Myocyte (in vitro differentiated cells): ENCODE measurements at regions not wholly inside any gene's neighbourhood (a gene's known extent, or its start where the extent isn't known, plus 50 kb on each side); places are given as distances from the start of the nearest gene placed in this dataset.

Source experiments
- DNase-seq: peaks from one replicate; pipeline ENCODE4 v3.0.0-alpha.2; 2012; ENCODE audit warnings: low read depth

DNA sequence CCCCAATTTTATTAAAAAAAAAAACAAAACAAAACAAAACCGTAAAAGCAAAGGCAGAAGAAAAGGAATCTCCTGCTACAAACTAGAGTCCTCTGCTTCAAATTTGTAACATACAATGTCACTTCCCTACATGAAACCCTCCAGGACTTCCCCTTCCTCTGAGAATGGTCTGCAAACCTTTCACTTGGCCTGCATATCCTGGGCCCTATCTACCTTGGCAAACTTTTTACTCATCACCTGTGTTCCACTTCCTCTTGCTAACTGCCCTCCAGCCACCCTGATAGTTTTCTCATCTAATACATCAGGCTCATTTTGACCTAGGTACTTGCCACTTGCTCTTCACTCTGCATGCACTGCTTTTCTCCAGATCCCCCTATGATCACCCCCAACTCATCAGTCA, 255.5 kb downstream of the ETAA1 start:
- DNase-seq: no peak

DNA sequence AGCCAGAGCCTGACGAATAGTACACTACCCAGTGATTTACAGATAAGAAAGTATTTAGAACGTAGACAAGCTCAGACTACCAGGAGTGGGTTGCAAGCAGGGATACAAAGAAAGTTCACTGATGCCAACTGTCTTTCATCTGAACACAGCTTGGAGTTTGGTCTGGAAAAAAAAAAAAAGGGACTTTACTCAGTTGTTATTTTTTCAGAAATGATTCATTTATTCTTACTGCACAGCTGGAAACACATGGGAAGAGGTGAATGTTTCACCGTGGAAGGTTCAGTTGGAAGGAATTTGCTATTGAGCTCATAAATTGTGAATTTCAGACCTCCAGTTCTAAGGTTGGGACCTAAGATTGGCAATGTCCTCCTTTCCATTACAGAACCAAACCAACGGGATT, 259.7 kb downstream of the ETAA1 start:
- no peak for DNase-seq

DNA sequence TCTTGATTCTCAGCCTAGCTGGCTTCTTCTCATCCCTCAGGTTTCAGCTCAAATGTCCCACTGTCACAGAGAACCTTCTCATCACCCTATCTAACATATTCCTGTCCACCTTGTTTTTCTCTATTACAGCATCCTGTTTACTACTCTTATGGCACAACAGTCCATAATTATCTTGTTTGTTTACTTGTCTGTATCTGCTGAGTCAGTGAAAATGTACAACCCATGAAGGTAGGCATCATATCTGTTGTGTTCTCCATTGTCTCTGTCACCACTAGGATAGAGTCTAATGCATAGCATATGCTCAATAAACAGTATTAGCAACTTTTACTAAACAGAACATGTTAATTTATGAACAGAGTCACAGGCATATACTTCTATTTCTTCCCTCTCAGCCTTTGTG, 261.7 kb downstream of the ETAA1 start:
- no peak for DNase-seq

DNA sequence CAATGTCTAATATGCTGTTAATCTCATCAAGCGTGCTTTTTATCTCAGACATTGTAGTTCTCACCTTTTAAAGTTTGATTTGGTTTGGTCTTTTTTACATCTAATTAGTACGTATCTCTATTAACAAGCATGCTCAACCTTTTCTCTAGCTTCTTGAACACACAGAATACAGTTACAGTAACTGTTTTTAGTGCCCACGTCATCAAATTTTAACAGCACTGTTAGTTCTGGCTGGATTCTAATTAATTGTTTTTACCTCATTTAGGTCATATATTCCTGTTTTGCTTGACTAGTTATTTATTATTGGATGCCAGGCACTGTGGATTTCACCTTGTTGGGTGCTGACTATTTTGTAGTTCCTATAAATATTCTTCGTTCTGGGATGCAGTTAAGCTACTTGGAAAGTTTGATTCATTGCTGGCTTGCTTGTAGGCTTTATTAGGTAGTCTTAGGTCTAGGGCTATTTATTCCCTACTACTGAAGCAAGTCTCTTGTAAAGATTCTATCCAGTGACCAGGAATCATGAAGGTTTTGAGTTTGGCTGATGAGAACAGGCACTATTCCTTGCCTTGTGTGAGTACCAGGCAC, 263.0 kb downstream of the ETAA1 start:
- DNase-seq: no peak

DNA sequence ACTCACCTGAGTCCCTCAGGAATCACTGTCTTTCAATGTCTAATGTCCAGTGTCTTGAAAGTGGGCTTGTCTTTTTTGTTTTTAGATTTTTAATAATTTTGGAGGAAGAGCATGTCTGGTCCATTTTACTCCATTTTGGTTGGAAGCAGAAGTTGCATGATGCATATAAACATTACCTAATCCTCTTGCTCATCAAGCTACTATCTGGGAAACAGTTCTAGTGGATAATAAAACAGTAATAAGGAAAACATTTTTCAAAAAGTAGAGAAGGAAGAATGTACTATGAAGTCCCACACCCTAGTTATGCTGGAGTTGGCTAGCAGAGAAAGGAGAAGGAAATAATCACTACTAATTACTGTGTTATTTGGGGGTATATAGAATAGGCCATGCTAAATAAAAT, 263.7 kb downstream of the ETAA1 start:
- DNase-seq: no peak

DNA sequence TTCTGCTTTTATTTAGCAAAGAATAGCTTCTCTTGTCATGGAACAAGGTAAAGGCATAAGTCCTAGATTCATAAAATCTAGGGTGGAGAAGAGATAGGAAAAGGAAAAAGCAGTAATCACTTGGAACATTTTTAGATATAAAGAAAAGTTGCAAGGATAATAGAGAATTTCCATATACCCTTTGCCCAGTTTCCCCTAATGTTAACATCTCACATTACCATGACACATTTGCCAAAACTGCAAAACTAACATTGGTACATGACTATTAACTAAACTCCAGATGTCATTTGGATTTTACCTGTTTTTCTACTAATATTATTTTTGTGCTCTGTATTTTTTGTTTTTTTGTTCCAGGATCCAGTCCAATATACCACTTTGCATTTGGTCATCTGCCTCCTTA, 265.1 kb downstream of the ETAA1 start:
- DNase-seq: no peak

DNA sequence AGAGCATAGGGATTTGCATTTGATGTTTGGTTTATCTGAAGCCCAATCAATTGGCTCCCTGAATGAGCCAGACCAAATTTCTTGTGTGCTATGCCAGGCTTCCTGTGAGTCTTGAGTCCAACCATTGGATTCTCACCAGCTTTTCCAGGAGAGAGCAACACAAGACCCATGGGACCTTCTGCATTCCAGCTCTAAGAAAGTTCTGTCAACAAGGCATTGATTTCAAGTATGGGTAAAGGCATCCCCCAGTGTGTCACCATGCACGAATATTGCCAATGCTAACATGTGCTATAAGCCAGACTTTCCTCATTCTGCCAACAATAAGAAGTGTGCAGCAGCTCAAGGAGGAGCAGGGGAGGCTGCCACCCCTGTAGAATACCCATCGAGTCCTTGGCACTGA, 266.6 kb downstream of the ETAA1 start:
- DNase-seq: no peak

DNA sequence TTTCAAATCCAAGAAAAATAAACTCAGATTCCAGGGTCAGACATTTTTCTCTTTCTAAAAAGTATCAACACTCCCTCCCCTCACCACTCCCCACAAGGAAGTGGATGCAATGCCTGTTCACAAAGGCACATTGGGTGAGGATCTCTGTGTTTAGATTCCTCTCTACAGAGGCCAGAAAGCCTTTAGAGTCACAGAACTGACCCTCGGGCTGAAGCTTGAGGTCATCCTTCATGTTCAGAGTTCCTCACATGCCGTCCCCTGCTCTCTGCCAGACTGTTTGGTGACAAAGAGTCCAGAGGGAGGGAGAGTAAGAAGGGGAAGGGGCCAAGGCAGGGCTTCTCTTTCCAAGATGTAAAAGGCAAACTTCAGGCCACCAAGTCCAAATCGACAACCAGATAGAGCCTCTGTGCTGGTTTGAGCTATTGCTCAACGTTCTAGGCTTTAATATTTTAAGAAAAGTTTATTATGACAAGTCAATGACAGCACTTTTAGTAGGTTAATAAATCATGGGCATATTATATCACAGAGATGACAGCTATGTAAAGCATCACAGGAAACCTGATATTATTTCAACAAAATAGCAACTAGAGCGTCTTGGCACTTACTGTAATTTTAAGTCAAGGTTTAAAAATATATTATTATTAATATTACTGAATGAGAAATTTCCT, 269.4 kb downstream of the ETAA1 start:
- DNase-seq: no peak

DNA sequence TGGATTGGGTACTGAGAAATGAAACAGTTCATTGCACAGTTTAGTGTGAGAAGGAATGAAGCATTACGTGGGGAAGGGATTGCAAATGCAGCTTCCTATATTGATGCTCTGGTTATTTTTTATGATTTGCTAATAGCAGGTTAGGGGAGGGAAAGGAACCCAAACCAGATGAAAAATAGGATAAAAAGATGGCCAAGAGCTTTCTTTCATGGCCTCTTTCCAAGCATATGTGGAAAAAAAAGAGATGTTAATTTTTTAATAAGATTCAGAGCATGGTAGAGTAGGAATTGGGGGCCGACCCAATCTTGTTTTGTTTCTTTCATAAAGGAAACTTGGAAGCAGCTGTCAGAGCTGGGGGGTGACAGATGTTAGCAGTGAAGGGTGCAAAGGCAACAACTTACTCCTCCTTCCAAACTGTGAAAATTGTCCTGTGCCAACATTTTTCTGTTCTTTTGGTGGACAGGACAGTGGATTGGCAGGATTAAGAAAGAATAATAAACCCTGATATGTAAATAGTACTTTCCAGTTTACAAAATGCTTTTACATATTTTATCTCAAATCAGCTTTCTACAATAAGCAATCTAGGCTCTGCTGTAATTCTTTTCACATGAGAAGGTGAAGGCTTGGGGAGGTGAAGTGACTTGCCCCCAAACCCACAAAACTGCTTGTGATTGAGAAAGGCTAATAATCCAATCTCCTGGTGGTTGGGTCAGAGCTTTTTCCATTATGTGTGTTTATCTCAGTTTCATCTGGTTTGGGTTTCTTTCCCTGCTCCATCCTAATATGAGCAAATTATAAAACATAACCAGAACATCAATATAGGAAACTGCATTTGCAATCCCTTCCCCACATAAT, 270.1 kb downstream of the ETAA1 start:
- no peak for DNase-seq

DNA sequence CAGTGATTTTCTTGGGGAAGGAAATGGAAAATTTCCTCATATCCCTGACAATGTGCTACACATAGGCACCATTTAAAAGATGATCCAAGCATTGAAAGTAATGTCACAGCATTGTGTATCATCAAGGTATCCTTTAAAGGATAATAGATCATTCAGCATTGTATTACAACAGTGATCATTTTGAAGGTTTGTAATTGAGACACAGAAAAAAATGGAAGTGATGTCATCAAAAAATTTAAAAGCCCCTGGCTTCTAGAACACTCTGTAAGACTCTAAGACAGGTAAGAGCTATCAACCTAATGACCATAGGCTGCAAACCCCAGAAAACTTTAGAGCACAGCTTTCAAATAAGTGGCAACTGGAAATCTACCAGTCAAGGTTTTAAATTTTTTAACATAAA, 271.4 kb downstream of the ETAA1 start:
- DNase-seq: no peak

DNA sequence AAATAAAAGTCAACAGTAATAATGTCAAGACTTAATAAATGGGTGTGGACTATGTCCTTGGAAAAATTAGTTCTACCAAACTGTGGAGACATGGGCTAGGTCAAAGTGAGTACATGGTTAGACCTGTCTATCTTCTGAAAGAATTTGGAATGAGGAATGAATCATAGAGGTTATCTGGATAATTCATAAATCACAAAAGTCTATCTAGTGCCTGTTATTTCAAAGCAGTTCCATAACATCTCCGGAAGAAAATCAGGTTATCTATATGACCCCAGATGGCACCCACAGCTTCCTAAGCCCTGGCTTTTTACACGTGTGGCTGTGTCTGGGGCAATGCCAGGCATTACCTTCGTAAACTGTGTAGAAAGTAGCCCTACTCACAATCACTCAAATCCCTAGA, 272.0 kb downstream of the ETAA1 start:
- DNase-seq: no peak

DNA sequence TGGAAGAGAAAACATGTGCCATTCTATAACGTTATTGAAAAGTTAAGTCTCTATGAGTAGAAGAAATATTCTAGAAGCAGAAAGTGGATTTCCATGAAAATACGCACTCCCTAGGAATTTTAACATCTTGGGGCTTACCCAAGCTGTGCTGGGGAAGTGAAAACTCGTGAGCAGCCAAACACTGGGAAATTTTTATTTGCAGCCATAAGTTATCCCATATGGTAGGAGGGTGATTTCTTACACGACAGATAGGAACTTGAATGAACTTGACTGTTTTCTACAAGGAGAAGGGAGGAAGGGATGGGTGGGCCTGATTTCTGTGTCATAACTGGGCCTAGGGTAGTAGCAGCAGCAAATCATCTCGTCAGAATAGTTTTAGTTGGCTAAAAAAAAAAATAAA, 272.6 kb downstream of the ETAA1 start:
- DNase-seq: no peak

DNA sequence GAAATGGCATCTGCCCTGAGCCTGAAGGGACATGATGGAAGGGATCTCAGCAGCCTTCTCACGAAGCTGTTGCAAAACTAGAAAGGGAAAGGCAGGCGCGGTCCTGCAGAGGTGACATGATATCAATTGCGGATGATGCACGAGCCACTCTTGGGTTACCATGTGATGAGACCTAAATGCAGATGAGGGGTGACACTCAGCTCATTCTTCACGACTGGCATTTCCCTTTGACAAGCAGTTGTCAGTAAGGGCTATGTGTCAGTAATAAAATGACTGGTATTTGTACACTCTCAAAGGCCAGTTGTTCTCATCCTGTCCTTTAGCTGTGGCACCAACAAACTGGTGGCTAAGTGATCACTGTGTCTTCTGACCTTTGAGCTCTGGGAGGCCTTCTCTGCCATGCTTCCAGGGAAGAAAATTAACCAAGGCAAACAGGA, 273.6 kb downstream of the ETAA1 start:
- DNase-seq: no peak

DNA sequence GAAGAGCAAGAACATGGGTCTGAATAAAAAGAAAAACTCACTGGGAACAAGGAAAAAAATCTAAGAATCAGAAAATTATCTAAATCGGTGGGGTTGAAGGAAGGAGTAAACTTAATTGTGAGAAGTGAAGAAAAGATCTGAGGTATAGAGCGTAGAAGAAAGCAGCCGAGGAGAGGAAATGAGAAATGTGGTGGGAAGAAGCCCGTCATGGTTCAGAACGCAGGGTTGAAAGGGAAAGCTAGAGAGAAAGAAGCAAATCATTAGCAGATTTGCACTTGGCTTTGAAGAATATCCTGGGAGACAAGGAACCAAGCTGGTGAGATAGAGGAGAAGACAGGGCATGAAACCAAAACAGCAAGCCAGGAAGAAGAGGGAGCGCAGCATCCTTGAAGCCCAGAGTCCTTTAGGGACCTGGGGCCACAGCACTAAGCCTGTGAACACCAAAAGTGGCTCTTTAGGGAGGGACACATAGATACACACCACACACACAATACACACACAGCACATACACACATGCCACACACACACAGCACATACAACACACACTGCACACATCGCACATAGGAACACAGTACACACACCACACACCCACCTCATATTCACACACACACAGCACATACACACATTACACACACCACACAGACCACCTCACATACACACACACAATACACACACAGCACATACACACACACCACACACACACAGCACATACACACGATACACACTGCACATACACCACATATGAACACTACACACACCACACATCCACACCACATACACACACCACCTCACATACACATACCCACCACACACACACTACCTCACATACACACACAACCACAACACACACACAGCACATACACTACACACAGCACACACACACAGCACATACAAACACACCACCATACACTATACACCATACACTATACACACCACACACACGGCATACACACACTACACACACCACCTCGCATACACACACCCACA, 274.6 kb downstream of the ETAA1 start:
- DNase-seq: no peak

DNA sequence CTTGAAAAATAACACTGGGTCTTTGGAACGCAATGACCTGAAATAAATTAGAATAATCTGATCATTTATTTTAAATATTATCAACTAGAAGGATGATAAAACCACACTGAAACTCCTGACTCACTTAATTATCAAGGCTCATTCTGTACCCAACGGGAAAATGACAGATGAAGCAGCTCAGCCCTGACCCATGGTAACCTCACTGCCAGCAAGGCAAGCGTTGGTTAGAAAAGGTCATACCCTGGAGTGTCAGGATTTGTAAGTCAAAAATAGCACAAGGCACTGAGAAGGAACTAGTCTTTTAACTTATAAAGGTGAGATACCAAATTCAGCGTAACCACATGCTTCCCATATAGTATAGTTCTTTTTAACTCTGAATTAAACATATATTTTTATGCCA, 277.5 kb downstream of the ETAA1 start:
- peak; percentile 67 for DNase-seq

DNA sequence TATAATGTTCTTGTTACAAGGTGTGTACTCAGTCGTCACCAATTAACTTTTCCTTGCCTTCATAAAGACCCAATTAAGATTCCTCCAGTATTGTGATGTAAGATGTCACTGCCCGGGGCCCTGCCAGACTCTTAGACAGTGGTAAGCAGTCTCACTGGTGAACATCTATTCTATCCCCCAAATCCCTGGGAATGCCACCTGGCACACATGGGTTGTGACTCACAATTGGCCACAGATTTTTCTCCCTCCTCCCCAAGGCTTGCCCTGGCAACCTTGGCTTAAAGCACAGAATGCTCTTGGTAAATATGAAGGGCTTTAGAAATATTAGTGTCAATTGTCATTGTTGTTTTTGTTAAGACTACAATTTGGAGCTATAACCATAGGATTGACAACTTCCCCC, 287.9 kb downstream of the ETAA1 start:
- DNase-seq: peak; percentile 52

DNA sequence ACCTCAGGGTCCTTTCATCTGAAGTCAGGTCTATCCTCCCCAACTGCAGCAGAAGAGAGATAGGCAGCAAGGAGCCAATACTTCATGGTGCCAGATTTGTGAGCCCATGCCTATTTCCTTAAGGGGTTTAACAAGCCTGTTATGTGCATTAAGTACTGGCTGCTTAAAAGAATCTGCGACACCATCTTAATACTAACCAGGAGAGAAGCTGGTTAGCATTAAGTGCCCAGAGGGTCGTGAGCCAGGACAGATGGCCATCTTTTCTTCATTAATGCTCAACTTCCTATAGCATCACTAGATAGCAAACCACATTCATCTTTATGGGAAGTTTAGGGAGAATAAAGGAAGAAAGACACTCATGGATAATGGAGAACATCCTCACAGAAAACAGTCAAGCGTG, 289.1 kb downstream of the ETAA1 start:
- no peak for DNase-seq

DNA sequence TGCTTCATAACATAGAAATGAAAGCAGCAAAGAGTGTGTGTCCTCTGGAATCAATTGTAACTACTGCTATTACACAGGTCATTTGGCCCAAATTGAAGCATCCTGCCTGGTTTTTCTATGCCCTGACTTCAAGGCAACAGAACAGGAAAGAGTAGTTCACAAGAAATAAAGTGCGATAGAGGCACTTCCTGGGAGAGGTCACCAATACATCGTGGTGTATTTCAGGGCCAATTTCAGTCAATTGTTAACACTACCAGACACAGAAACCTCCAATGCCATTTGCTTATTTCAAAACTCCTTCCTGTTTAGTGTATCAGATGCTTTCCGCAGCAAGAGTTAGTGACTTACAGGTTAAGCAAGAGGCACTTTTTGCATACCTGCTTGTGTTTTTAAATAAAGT, 292.1 kb downstream of the ETAA1 start:
- DNase-seq: no peak

DNA sequence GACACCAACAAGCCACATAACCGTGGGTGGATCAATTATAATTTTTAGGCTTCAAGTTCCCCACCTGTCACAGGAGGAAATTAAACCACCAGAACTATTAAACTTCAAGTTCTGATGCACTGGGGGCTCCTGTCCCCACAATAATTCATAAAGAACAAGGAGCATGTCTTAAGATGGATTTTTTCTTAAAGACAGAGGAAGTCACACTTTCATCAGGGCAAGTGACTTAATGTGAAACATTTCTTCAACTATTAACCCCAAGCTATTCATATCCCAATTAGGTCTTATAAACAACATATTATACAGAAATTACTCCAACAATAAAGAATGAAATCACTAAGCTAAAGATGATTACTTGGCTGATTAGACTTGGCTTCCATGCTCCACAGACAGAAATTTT, 292.5 kb downstream of the ETAA1 start:
- DNase-seq: no peak

DNA sequence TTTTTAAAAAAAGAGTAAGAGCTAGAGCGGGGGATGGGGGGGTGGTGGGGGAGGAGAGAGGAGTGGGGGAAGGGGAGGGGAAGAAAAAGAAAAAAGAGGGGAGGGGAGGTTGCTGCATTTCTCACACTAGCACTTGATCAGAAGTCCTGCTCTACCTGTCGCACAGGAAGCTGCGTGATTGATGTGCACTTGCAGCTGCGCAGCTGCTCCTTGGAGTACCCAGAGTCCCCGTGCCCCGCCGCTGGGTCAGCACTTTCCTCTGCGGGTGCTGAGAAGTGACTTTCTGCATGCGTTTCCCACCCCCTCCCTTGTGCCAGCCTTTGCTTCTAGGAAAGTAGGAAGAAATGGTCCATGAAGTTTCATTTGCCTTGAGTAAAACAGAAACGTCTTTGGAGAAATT, 297.3 kb downstream of the ETAA1 start:
- DNase-seq: peak; percentile 9

DNA sequence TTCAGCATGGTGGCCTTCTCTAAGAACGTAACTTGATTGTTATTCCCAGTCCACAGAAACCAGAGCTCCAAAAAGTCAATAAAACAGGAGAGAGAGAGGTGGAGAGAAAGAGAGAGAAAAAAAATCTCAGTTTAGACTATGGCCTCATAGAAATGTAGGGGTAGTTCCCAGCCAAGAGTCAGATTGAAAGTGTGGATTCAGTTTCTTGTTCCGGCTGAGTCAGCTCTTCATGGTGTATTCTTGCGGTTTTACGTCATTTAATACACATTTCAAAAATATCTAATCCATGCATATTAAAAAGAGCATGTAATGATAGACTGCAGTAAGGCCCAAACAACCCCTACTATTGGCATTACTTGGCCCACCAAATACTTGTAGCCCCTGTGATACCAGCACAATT, 303.9 kb downstream of the ETAA1 start:
- DNase-seq: peak; percentile 45
